ENCODE measurements at regions not wholly inside any gene's neighbourhood (a gene's known extent, or its start where the extent isn't known, plus 50 kb on each side); places are given as distances from the start of the nearest gene placed in this dataset.

- no peak for TF ChIP-seq CTCF (IDR thresholded peaks at IDR 0.05; ENCODE audit: unreplicated experiment)
- Mint-ChIP-seq H3K9me3 (ENCODE audit: unreplicated experiment) (no peaks in the 10 kb centered on the region), H3K4me3 (ENCODE audit: unreplicated experiment) (no peak overlapping the region), H3K27ac (ENCODE audit: unreplicated experiment) (no peak overlapping the region), H3K27me3 (ENCODE audit: unreplicated experiment) (peaks cover 1% of the 10 kb centered on the region), H3K4me1 (ENCODE audit: unreplicated experiment) (no peaks in the 10 kb centered on the region), H3K36me3 (ENCODE audit: low read depth, unreplicated experiment) (no peaks in the 10 kb centered on the region)
- DNase-seq (ENCODE audit: low spot score): no peak
These were observed 981.4 kb downstream of the BCL11B start for GRCh38 chr14:98290596-98290995.

- Mint-ChIP-seq H3K4me1 (ENCODE audit: unreplicated experiment) (no peaks in the 10 kb centered on the region), H3K4me3 (ENCODE audit: unreplicated experiment) (no peak overlapping the region), H3K27ac (ENCODE audit: unreplicated experiment) (no peak overlapping the region), H3K9me3 (ENCODE audit: unreplicated experiment) (no peaks in the 10 kb centered on the region), H3K36me3 (ENCODE audit: low read depth, unreplicated experiment) (no peaks in the 10 kb centered on the region), H3K27me3 (ENCODE audit: unreplicated experiment) (peaks cover 1% of the 10 kb centered on the region)
- TF ChIP-seq CTCF (IDR thresholded peaks at IDR 0.05; ENCODE audit: unreplicated experiment): no peak
- no peak for DNase-seq (ENCODE audit: low spot score)
These were observed 979.8 kb downstream of the BCL11B start for GRCh38 chr14:98292191-98292590.

- Mint-ChIP-seq H3K27me3 (ENCODE audit: unreplicated experiment) (peaks cover 4% of the 10 kb centered on the region), H3K27ac (ENCODE audit: unreplicated experiment) (no peak overlapping the region), H3K9me3 (ENCODE audit: unreplicated experiment) (no peaks in the 10 kb centered on the region), H3K4me1 (ENCODE audit: unreplicated experiment) (no peaks in the 10 kb centered on the region), H3K4me3 (ENCODE audit: unreplicated experiment) (no peak overlapping the region), H3K36me3 (ENCODE audit: low read depth, unreplicated experiment) (no peaks in the 10 kb centered on the region)
- no peak for TF ChIP-seq CTCF (IDR thresholded peaks at IDR 0.05; ENCODE audit: unreplicated experiment)
- DNase-seq (ENCODE audit: low spot score): no peak
These were observed 978.4 kb downstream of the BCL11B start for GRCh38 chr14:98293576-98293975.

GRCh38 chr14:98296895-98297294 lies 975.1 kb downstream of the BCL11B start:
- H3K4me1 Mint-ChIP-seq (ENCODE audit: unreplicated experiment): no peaks in the 10 kb centered on the region
- no peak overlapping the region for H3K27ac Mint-ChIP-seq (ENCODE audit: unreplicated experiment)
- H3K9me3 Mint-ChIP-seq (ENCODE audit: unreplicated experiment): no peaks in the 10 kb centered on the region
- DNase-seq (ENCODE audit: low spot score): no peak
- TF ChIP-seq CTCF (IDR thresholded peaks at IDR 0.05; ENCODE audit: unreplicated experiment): no peak
- H3K4me3 Mint-ChIP-seq (ENCODE audit: unreplicated experiment): no peak overlapping the region
- H3K36me3 Mint-ChIP-seq (ENCODE audit: low read depth, unreplicated experiment): no peaks in the 10 kb centered on the region
- H3K27me3 Mint-ChIP-seq (ENCODE audit: unreplicated experiment): peaks cover 3% of the 10 kb centered on the region

GRCh38 chr14:98297567-98297966 lies 974.4 kb downstream of the BCL11B start:
- no peaks in the 10 kb centered on the region for H3K36me3 Mint-ChIP-seq (ENCODE audit: low read depth, unreplicated experiment)
- H3K27me3 Mint-ChIP-seq (ENCODE audit: unreplicated experiment): peaks cover 3% of the 10 kb centered on the region
- H3K4me1 Mint-ChIP-seq (ENCODE audit: unreplicated experiment): no peaks in the 10 kb centered on the region
- TF ChIP-seq CTCF (IDR thresholded peaks at IDR 0.05; ENCODE audit: unreplicated experiment): no peak
- no peak for DNase-seq (ENCODE audit: low spot score)
- no peak overlapping the region for H3K4me3 Mint-ChIP-seq (ENCODE audit: unreplicated experiment)
- no peaks in the 10 kb centered on the region for H3K9me3 Mint-ChIP-seq (ENCODE audit: unreplicated experiment)
- no peak overlapping the region for H3K27ac Mint-ChIP-seq (ENCODE audit: unreplicated experiment)
